ENCODE measurements at regions not wholly inside any gene's neighbourhood (a gene's known extent, or its start where the extent isn't known, plus 50 kb on each side); places are given as distances from the start of the nearest gene placed in this dataset.
"Not testable (repeated sequence)": the region's sequence is repeated elsewhere in the genome, so short reads cannot be mapped to it uniquely, and the experiment has no call there.

- DNase-seq (ENCODE audit: low read depth in 2 of 2), result no peak
These were observed 160.2 kb upstream of the SVIL start for GRCh38 chr10:29794776-29795611.

DNA sequence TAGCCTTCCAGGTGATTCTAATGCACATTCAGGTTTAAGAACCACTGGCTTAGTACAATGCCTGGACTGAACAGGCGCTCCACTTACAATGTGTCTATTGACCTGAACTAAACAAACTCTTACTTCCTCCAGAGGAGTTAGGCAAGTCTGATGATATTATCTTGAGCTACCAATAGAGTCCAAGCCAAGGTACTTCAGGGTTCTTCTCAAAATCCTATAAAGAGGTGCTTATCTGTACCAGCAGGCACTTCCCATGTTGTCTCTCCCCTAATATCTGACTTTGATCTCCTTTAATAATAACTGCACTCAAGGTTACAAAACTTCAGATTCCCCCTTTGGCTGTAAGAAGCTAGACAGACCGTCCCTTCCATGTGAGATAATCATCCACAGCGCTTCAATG, 157.0 kb upstream of the SVIL start:
- no peak for DNase-seq (ENCODE audit: low read depth in 2 of 2)

DNA sequence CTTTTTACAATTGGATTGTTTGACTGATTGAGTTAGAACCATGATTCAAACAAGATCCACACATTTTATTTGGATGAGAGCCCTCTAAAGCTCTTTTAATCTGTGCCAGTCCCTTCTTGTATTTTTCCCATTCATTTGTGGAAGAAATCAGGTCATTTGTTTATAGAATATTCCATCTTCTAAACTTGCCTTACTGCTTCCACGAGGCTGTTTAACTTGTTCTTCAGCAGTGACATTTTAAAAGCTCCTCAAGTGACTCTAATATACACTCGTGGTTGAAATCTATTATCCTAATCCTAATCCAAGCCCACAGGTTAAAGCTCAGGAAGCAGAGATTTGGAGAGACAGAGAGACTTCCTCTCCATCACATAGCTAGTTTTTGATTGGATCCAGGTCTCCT, 155.4 kb upstream of the SVIL start:
- no peak for DNase-seq (ENCODE audit: low read depth in 2 of 2)

- DNase-seq (ENCODE audit: low read depth in 2 of 2), result no peak
These were observed 153.3 kb upstream of the SVIL start for GRCh38 chr10:29788113-29788512.

- DNase-seq (ENCODE audit: low read depth in 2 of 2), result no peak
These were observed 150.9 kb upstream of the SVIL start for GRCh38 chr10:29785701-29786100.

GRCh38 chr10:29784175-29784773, 149.5 kb upstream of the SVIL start:
- DNase-seq (ENCODE audit: low read depth in 2 of 2), result no peak

- DNase-seq (ENCODE audit: low read depth in 2 of 2), result no peak
These were observed 148.6 kb upstream of the SVIL start for GRCh38 chr10:29783201-29783947.

- DNase-seq (ENCODE audit: low read depth in 2 of 2), result no peak
These were observed 145.9 kb upstream of the SVIL start for GRCh38 chr10:29780639-29781038.

DNA sequence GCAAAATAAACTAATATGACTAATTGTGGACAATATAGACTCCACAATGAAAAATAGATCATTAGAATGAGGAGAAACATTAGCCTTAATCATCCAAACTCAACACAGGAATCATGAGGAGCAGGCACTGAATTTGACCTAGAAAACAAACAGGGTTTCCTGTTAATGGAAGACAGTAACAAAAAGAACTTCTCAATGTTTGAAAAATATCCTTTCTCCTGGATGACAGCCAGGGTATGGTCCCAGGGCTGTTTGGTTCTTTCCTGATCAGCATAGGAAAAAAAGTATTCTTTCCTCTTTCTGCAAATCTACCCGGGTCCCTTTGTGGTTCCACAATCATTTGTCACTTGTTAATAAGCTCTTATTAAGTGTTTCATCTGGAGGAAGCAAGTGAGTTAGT, 145.3 kb upstream of the SVIL start:
- no peak for DNase-seq (ENCODE audit: low read depth in 2 of 2)

DNA sequence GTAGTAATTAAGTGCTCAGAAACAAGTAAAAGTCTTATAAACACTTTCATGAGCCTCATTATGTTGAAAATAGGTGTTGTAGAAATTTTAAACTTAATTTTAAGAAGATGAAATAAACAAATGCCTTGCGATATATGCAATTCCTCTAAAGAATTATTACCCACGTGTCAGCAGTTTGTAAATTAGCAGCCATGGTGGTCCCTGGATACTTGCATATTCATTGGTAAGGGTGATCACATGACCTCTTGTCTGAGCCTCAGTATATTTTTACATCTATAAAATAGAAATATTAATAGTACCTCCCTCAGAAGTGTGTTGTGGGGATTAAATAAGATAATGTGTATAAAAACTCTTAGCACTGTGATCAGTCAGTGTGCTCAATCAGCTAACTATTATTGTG, 141.5 kb upstream of the SVIL start:
- no peak for DNase-seq (ENCODE audit: low read depth in 2 of 2)

- no peak for DNase-seq (ENCODE audit: low read depth in 2 of 2)
These were observed 139.7 kb upstream of the SVIL start for GRCh38 chr10:29774475-29774874.

DNA sequence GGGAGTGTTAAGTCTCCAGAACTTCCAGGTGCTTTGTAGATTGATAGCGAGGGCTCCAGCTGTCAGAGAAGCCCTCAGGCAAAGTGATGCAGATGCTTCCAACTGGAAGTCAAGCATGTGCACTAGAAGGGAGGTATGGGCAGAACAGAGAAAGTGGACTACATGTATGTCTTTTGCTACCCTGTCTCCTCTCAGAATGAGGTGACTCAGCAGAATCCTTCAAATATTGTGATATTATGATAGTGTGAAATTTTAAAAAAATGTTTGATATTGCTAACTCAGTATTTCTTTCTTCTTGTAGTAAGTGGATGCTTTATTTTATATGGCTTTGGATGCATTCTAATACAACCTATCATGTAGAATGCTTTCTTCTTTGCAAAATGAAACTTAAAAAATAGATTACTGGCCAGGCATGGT, 138.9 kb upstream of the SVIL start:
- no peak for DNase-seq (ENCODE audit: low read depth in 2 of 2)

- no peak for DNase-seq (ENCODE audit: low read depth in 2 of 2)
These were observed 137.6 kb upstream of the SVIL start for GRCh38 chr10:29772403-29772802.

DNA sequence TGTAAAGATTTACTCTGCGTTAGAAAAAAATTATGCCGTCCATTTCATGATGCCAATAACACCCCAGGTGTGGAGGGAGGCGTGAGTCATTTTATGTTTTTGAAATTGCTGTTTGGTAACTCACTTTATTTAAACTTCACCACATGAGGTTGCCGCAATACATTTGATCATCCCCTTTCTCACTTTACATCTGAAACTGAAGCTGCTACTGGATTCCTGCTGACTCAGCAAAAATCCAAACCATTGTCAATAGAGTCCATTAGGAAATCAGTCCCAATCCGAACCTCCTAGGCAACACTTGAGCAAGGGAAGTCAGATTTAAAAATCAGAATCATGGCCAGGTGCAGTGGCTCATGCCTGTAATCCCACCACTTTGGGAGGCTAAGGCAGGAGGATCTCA, 136.6 kb upstream of the SVIL start:
- no peak for DNase-seq (ENCODE audit: low read depth in 2 of 2)

GRCh38 chr10:29769277-29769676, 134.5 kb upstream of the SVIL start:
- not testable (repeated sequence) for DNase-seq (ENCODE audit: low read depth in 2 of 2)

DNA sequence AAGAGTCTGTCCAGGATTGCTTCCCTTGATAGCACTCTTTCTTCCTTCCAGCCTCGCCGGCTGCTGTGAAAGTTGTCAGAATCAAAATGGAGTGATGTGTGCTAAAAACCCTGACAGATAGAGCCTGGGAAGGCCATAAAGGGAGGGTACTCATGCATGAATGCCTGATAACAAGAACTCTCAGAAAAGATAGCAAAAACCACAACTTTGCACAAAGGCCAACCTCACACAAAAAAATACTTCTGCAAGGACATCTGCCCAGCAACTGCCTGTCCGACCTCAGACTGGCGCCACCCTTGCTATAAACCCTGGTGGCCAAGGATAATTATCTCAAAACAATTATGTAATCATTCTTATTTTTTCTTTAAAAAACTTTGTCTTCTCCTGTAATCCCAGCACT, 133.2 kb upstream of the SVIL start:
- no peak for DNase-seq (ENCODE audit: low read depth in 2 of 2)

- DNase-seq (ENCODE audit: low read depth in 2 of 2), result no peak
These were observed 132.0 kb upstream of the SVIL start for GRCh38 chr10:29766753-29767152.

- DNase-seq (ENCODE audit: low read depth in 2 of 2), result no peak
These were observed 130.6 kb upstream of the SVIL start for GRCh38 chr10:29765330-29765729.

GRCh38 chr10:29763396-29763795, 128.6 kb upstream of the SVIL start:
- DNase-seq (ENCODE audit: low read depth in 2 of 2), result no peak

DNA sequence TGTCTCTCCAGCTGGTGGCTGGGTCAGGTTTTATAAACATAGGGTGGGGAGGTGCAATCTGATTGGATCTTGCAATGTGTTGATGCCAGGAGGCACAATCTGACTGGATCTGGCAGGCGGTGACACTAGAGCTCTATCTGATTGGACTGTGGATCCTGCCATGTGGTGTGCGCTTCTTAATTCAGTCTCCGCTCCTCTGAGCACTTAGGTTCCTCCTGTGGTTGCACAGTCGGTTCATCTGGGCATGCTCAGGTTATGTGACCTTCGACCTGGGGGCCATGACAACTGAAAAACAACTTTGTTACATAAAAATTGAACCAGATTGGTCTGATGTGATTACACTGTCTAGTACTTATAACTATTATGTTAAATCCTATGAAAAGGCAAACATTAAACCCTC, 127.1 kb upstream of the SVIL start:
- no peak for DNase-seq (ENCODE audit: low read depth in 2 of 2)

GRCh38 chr10:29760138-29760900, 125.5 kb upstream of the SVIL start:
- no peak for DNase-seq (ENCODE audit: low read depth in 2 of 2)
